GM19438 (cell line): ENCODE measurements at regions not wholly inside any gene's neighbourhood (a gene's known extent, or its start where the extent isn't known, plus 50 kb on each side); places are given as distances from the start of the nearest gene placed in this dataset.

Experiments
- ATAC-seq: cut with Tn5 transposase; IDR thresholded peaks from one replicate; pipeline ENCODE4 v1.9.1; 2021; ENCODE audit warnings: low read depth; ENCODE audit not compliant: unreplicated experiment

DNA sequence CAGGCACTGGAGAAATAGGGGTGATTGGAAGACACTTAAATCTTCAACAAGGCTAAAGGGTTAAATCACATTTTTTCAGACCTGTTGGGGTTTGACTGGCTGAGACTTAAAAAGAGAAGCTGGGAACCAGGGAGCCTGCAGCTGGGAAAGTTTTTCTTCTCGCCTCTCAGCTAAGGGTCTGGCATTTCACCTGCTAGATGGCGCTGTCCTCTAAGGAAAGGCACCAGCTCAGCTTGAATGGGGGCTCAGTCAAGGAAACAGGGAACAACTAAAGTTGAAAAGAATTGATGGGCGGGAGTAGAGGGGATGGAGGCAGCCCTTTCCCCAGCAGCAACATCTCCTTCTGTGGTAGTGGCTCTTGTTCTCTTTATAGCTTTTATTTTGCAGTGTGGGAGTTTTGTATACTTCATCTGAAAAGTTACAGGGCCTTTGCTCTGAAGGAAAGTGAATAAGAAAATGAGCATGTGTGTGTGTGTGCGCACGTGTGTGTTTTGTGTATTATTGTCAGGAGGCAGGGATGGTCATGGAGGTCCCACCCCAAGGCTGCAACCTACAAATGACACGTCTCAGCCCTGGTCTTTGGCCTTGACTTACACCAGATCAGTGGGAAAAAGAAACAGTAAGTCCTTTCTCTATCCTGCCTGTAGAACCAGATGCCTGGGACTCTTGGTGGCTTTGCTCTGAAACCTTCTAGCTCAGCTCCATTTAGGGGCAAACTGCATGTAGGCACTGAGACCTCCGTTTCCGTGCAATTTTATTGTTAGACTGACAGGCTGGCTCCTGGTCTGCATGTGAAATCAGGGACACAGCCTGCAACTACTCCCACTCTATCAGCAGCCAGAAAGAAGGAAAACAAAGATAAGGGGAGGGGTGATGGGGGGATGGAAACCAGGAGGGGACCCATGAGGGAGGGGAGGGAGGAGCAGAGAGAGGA lies 316.2 kb upstream of the CLINT1 start:
- no peak for ATAC-seq

DNA sequence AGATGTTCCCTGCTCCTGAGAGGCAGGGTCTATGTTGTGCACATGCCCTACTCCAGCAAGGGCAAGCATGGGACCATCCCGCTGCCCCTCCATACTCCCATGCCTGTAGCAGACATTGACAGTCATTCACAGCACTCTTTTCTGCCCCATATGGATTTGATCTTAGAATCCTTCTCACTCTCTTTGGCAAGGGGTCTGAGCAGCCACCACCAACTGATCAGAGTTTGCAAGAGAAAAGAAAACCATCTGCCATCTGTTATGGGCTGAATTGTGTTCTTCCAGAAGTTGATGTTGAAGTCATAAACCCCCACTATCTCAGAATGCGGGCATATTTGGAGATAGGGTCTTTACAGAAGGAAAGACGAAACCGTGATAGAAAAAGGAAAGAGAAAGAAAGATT lies 315.1 kb upstream of the CLINT1 start:
- ATAC-seq, result no peak

DNA sequence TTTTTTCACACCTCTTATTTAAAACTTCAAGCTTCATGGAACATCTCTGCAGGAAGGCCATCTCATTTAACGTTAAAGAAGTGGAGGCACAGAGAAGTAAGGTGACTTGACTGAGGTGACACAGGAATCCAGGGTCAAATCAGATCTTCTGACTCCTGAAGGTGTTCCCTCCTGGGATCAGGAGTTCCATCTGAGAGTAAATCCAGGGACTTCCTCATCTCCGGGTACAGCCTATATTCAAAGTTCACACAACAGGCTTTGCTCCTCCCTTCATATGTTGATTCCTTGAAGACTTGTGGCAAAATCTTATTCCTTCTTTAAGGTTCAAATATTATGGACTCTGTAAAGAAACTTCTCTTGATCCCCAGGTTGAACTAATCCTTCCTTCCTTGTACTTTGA lies 313.1 kb upstream of the CLINT1 start:
- no peak for ATAC-seq

DNA sequence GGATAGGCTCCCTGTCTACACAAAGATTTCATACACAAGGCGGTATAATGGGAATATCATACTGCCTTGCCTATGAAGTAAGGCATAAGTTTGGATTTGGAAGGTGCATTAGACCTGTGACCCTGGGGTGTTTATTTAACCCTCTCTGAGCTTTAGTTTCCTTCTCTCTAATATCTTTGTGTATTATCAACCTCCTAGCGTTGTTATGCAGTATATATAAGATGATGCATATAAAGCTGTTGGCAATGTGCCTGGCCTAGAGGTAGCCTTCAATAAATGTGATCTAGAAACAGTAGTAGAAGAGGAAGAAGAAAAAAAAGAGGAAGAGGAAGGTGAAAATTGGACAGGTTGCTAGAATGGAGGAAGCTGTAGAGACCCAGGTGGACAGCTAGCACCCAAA lies 311.6 kb upstream of the CLINT1 start:
- ATAC-seq, result no peak

DNA sequence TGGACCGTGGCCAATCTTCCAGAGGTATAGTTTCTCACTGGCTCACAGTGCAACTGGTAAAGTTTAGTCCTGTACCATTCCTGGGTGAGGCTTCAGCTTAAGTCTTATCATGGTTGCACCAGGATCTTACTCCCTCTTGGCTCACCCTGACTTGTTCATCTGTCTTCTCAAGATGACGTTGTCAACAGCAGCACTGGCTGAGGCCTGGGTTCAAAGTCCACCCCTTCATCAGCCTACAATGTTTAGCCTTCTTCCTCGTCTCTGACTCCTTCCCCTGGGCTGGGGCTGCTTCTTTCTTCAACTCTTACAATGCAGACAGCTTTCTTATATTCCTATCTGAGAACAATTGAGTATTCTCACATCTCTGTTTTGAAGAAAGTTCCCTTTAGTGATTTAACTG lies 311.1 kb upstream of the CLINT1 start:
- ATAC-seq, result no peak

DNA sequence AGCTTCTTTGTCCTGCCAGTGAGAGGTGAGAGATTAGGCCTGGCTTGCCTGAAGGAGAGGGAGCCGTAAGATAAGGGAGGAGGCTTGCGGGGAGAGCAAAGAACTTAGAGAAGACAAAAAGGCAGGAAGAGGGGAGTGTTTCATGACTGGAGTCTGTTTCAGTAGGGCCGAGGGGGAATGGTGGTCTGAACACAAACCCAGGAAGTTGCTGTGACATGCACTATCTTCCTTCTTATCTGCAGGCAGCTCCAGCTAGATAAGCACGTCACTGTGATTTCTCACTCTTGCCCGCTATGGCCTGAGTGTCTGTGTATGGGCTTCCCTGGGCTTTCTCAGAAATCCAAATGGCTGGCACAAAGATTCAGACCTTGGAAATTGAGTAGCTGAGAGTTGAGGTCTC lies 307.5 kb upstream of the CLINT1 start:
- ATAC-seq, result no peak

DNA sequence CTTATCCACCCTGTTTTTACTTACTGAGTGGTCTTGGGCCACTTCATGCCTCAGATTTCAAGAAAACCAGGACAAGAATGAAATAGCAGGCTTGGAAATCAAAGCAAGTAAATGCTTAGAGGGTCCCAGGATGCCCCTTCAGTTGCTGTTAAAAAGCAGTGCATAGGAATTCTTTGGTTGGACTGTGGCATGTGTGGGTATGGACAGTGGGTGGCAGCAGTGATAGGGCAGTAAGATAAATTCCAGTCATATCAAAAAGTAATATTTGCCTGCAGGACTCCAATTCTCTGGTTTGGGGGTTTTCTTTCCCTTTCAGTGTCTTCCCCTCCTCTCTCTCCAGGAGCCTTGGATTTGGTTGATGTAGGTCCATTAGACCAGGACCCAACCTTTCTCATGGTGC lies 306.7 kb upstream of the CLINT1 start:
- no peak for ATAC-seq

DNA sequence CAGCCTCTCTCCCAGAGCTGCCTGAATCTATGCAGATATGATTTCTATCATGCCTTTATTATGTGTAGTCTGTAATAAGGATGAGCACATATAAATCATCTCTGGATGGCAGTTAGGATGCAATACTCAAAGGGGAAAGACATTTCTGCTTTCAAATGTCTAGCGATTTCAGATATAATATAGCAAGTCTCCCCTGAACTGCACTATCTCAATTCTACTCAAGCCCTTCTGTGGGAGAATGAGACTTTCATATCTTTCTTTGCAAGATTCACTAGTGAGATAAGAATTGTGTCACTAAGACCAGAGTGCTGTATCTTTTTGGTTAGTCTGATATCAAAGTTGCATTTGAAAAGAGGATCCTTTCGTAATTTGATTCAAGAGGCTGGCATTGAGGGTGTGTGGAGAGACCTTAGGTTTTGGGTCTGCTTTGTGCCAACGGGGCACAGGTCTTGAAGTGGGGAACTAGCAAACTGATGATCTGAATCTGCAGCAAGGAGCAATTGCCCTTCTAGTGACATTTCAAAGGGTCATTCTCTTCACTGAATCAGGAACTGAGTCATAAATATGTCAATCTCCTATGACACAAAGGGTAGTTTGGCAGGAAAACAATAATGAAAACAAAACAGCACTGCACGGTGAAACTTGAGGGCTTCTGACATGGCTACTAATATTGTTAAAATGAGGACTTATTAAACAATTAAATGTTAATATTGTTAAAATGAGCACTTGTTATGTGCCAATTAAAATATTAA lies 305.5 kb upstream of the CLINT1 start:
- ATAC-seq, result no peak

DNA sequence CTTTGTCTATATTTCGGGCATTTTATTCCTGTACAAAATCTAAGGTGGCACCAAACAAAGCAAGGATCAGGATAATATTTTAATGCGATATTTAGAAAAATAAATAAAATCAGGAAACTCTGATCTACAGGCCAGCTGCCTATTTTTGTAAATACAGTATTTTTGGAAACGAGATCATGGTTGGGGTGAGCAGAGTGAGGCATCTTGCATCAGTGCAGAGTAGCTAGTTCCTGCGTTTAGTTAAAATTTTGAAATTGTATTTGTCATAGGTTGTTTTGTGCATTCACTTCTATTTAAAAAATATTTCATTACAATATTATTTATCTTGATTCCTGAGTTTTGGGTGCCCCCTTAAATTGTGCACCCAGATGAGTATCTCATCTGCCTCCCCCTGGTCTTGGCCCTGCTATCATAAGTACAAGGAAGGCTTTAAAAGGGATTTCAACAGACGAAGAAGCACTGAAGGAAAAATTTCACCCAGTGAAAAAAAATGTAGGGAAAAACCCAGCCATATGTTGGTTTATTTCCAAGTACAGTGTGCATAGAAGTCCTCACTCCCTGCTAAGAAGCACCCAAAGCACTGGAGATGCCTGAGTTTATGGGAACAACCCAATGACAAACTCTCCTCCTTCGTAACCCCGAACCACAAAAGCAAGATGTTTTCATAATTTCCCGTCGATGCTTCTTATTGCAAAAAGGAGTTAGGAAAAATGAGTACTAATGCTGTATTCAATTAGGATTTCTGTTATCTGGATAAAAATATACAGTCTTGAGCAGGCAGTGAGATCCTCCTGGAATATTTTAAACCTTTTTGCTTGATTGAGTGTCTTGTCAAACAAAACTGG lies 304.7 kb upstream of the CLINT1 start:
- no peak for ATAC-seq

DNA sequence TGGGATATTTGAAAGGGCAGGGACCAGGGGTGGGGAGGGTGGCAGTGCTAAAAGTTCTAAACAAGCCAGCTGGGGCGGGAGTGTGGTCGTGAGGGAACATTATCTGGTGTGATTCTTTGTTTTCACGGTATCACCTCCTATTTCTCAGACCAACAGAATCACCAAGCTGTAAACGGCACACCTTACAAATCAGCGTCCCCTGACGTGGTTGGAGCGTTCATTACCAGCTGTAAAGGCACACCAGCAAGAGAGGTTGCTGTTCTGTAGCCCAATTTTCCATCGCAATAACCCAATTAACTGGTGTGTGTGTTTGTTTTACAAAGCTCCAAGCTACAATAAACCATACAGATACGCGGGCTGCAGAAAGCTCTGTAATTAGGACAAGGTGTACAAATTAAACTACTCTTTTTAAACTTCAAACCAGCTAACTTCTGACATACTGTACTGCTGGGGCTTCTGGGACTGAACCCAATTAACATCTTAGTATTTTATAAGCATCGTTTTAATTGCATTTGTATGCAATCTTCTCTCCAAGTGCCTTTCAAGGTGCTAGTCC lies 303.6 kb upstream of the CLINT1 start:
- no peak for ATAC-seq

DNA sequence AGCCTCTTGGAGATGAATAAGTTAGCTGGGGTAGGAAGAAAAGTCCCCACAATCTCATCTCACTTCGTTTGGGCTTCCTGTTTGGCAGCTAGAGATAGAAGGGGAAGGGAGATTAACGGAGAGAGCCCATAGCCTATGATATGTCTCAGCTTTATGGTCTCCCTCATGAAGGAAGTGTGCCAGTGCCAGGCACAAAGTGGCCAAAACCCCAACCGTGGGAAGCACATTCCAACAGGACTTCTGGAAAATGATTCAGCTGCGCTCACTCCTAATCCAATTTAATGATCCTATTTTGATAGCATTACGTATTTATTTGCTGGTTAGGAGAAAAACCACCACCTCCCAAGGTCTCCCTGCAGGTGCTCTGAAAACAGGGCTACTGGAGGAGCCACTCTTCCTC lies 303.1 kb upstream of the CLINT1 start:
- ATAC-seq, result no peak

DNA sequence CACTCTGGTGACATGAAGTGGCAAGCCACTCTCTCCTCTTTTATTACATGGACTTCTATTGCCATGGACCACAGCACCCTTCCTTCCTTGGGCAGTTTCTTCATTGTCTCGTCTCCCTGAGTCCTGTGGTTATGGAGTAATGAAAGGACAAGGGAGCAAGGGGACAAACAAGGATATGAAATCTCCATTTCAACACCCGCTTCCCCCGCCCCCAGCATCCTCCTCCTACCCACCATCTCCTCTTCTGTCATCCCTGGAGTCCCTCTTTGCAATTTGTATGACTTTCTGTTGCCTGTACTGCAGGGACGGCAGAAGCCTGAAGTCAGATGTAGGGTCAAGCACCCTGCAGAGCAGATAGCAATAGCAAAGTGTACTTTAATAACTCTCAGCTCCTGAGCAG lies 300.7 kb upstream of the CLINT1 start:
- ATAC-seq, result no peak

DNA sequence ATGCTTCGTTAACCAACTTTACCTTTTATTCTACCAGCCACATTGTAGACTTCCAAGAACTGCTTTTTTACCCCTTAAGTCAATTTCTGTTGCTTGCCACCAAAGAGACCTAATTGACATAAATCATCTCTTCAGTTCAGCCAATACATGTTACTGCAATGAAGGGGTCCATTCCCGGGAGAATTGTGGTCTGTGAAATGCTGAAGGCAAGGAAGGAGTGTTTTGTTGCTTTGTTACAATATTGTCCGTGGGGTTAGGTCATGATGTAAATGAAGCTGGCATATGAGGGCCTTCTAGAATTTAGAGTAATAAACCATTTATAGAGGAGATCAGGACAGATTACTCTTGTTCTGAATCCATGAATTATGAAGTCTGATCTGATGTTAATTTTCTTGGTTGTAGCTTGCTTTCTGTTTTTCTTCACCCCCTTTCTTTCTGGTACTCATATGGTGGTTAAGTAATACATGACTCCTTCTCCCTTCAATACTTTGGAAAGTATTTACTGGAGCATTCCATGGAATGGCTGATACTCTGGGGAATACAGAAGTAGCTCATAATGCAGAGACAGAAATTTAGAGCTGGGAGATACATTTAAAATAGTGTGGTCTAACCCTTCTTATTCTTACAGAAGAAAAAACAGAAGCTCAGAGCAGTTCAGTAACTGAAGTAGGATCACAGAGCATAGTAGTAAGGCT lies 297.0 kb upstream of the CLINT1 start:
- no peak for ATAC-seq

DNA sequence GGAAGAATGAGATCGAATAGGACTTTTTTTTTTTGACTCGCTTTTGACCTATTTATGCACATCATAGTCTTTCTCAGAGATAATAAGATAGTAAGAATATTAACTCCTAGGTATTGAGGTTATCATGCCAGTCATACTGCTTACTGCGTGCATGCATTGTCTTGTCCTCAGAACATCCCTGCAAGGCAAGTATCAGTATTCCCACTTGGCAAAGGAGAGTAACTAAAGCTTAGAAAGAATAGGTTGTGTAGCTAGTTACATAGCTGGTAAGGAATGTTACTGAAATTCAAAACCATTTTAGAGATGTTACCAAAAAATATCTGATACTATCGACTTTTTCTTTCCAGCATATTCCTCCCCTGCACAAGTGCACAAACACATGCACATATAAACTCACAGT lies 296.1 kb upstream of the CLINT1 start:
- no peak for ATAC-seq

DNA sequence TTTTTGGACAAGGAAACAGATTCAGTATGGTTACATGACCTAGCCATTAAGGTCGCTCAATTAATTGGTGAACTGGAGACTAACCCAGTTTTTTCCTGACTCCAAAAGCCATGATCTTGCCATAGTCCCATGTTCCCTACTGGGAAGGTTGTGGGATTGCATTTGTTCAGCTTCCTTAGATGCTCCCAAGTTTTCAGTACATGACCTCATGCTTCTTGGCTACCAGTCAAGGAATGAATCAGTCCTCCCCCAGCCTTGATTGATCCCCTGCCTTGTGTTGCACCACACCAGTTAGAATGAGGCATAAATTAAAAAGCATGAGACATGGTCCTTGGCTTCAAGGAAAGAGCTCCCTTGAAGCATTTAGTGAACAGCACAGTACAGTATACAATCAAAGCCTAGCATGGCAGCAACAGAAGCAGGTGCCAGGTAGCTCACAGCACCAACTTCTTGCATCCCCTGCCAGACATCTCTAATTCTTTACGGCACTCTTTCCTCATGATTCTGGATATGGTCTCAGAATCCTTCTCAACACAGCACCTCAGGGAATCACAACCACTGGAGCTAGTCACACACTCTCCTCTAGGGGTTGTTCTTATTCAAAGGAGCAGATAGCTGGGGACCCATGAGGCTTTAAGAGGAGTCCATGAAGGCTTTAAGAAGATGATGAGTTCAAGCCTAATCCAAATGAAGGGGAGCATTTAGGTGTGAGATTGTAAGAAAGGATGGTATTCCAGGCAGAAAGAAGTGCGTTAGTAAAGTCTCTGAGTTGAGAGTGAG lies 295.5 kb upstream of the CLINT1 start:
- no peak for ATAC-seq

DNA sequence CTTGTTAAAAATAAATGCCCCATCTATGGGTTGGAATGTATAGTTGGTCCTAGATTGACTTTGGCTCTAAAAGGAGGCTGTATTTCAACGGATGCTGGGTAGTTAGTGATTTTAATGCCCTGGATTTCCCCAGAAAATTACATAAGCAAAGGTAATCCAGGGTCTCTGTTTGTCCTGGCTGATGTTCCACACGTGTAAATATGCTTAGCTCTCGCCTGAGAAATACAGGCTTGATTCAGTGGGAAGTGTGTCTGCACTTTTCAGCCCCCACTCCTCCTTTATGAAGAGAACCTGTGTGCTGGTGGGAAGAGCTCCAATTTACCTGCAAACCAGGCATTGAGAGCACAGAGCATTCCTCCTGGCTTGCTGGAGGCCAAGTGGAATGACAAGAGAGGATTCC lies 294.6 kb upstream of the CLINT1 start:
- no peak for ATAC-seq

DNA sequence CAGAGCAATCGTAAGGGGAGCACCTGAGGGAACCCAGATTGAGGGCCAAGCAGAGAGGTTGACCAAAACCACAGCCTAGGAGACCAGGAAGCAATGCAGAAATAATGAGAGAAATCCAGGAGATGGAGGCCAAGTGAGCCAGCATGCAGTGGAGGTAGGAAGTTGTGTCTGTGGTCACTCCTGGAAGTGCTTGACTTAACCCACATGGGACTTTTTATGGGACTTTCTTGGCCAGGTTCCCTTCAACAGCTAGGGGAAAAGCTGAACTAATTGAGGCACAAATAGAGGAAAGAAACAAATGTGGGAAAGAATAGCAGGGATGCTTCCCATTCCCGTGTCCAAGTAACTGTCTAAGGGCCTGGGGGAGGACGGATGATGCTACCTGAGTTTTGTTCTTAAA lies 293.2 kb upstream of the CLINT1 start:
- no peak for ATAC-seq

DNA sequence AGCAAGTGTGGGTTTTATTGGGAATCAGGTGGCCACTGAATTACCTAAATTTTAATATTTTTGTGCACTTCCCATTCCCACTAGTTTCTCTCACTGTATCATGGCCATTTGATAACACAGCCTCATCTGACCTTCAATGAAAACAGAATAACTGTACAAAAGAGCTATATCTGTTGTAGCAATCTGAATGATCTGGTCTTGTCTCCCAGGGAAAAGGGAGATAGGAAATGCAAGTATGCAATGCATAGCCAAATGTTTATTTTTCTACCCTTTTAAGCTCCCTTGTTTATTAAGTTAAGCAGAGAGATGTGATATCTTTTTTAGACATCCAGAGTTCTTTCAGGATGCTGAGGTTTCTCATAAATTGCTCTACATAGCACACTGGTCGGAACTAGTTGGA lies 288.3 kb upstream of the CLINT1 start:
- no peak for ATAC-seq

DNA sequence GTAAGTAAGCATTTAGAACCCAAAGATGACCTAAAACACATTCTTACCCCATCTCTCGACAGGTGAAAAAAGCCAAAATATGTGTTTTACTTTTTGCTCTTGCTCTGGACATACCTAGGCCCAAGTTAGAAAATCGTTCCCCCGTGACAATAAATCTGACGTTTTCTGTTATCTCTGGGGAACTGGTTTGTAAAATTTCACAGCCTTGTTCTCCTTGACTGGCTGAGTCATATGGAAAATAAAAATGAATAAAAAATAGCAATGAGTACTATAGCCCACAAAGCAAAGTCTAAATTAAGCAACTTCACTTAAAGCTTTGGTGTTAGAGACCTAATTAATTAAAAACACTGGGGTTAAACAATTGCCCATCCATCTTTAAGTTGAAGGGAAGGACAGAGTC lies 286.9 kb upstream of the CLINT1 start:
- ATAC-seq, result no peak
